GM18861 (cell line): ENCODE measurements at regions not wholly inside any gene's neighbourhood (a gene's known extent, or its start where the extent isn't known, plus 50 kb on each side); places are given as distances from the start of the nearest gene placed in this dataset.

ENCODE experiments used
- ATAC-seq: cut with Tn5 transposase; IDR thresholded peaks from one replicate; pipeline ENCODE4 v1.9.1; 2021; ENCODE audit not compliant: unreplicated experiment

- ATAC-seq = no peak
Observed at GRCh38 chr11:45523760-45524159, 141.7 kb downstream of the CHST1 start.

- no peak for ATAC-seq
Observed at GRCh38 chr11:45518833-45519535, 146.4 kb downstream of the CHST1 start.

- no peak for ATAC-seq
Observed at GRCh38 chr11:45518141-45518832, 147.1 kb downstream of the CHST1 start.

GRCh38 chr11:45517171-45517770 is 148.2 kb downstream of the CHST1 start:
- ATAC-seq = no peak

GRCh38 chr11:45513821-45514340 is 151.5 kb downstream of the CHST1 start:
- ATAC-seq = no peak

- no peak for ATAC-seq
Observed at GRCh38 chr11:45512471-45513148, 152.8 kb downstream of the CHST1 start.

GRCh38 chr11:45511566-45511965 is 153.9 kb downstream of the CHST1 start:
- no peak for ATAC-seq

GRCh38 chr11:45507916-45508315 is 157.5 kb downstream of the CHST1 start:
- ATAC-seq = no peak

GRCh38 chr11:45503311-45503710 is 162.1 kb downstream of the CHST1 start:
- no peak for ATAC-seq

GRCh38 chr11:45502226-45502545 is 163.2 kb downstream of the CHST1 start:
- no peak for ATAC-seq

- no peak for ATAC-seq
Observed at GRCh38 chr11:45501392-45502225, 163.8 kb downstream of the CHST1 start.

GRCh38 chr11:45500451-45500850 is 165.0 kb downstream of the CHST1 start:
- no peak for ATAC-seq

GRCh38 chr11:45494738-45495137 is 170.7 kb downstream of the CHST1 start:
- no peak for ATAC-seq

GRCh38 chr11:45489281-45489905 is 176.0 kb downstream of the CHST1 start:
- ATAC-seq = no peak

- ATAC-seq = no peak
Observed at GRCh38 chr11:45486461-45486860, 179.0 kb downstream of the CHST1 start.

- no peak for ATAC-seq
Observed at GRCh38 chr11:45485070-45485707, 180.2 kb downstream of the CHST1 start.

- no peak for ATAC-seq
Observed at GRCh38 chr11:45484326-45484883, 181.0 kb downstream of the CHST1 start.

- ATAC-seq = no peak
Observed at GRCh38 chr11:45483416-45483815, 182.0 kb downstream of the CHST1 start.

GRCh38 chr11:45482331-45482730 is 183.1 kb downstream of the CHST1 start:
- no peak for ATAC-seq
